Astrocyte of the cerebellum (primary cell): ENCODE measurements at regions not wholly inside any gene's neighbourhood (a gene's known extent, or its start where the extent isn't known, plus 50 kb on each side); places are given as distances from the start of the nearest gene placed in this dataset.
A peak's percentile ranks its signal among the peaks of the same experiment; 100 is the strongest.

Source experiments
- DNase-seq: peaks from one replicate; pipeline ENCODE4 v3.0.0-alpha.2; 2011; ENCODE audit warnings: low read depth
- H3K4me3 ChIP-seq: 2 replicates; pipeline ENCODE4 v1.5.1; 2011; ENCODE audit warnings: mild to moderate bottlenecking, low read depth, low read length, moderate library complexity
- in situ Hi-C: cut with HindIII; loops from 2 replicates; pipeline ENCODE4 v1.10.0; 2017; ENCODE audit warnings: low sequenced_read_pairs
- TF ChIP-seq, protein P1 (sequence below): IDR thresholded peaks from 2 replicates; pipeline ENCODE4 v1.5.1; 2012; ENCODE audit warnings: low read length, low read depth, moderate library complexity, mild to moderate bottlenecking; ENCODE audit errors: missing control alignments

DNA sequence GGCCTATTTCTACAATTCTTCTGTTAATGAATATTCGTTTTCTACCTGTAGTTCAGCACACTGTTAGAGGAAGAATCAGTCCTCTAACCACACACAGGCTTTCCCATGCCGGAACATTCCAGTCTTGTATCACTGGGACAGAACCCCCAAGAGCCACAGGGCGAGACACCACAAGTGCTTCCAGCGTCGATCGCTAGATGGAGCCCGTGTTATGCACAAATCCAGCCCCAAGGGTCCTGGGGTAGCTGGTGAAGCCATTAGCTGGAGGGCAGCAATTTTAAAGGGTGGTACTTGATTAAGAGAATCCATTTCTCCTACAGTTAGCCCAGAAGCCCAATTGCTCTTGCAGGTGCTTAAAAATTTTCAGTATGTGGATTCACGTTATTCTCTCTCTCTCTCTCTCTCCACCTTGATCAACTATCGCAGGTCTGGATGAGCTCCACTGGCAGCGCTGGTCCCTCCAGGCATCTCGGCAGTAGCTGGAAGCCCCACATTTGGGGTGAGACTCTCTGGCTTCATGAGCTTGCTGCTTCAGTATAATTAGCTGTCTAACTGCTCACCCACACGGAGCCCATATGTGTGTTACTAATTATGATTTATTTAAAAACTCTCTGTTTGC lies 148.2 kb upstream of the SNX19 start:
- in situ Hi-C loops, result loop anchor here (25.0 kb wide), 1 partner anchor 598 kb away; no protein-coding TSS in a partner anchor
- TF ChIP-seq, protein P1, sequence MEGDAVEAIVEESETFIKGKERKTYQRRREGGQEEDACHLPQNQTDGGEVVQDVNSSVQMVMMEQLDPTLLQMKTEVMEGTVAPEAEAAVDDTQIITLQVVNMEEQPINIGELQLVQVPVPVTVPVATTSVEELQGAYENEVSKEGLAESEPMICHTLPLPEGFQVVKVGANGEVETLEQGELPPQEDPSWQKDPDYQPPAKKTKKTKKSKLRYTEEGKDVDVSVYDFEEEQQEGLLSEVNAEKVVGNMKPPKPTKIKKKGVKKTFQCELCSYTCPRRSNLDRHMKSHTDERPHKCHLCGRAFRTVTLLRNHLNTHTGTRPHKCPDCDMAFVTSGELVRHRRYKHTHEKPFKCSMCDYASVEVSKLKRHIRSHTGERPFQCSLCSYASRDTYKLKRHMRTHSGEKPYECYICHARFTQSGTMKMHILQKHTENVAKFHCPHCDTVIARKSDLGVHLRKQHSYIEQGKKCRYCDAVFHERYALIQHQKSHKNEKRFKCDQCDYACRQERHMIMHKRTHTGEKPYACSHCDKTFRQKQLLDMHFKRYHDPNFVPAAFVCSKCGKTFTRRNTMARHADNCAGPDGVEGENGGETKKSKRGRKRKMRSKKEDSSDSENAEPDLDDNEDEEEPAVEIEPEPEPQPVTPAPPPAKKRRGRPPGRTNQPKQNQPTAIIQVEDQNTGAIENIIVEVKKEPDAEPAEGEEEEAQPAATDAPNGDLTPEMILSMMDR, result peak; percentile 94
- no peak overlapping the region for H3K4me3 ChIP-seq
- DNase-seq, result peak; percentile 51

DNA sequence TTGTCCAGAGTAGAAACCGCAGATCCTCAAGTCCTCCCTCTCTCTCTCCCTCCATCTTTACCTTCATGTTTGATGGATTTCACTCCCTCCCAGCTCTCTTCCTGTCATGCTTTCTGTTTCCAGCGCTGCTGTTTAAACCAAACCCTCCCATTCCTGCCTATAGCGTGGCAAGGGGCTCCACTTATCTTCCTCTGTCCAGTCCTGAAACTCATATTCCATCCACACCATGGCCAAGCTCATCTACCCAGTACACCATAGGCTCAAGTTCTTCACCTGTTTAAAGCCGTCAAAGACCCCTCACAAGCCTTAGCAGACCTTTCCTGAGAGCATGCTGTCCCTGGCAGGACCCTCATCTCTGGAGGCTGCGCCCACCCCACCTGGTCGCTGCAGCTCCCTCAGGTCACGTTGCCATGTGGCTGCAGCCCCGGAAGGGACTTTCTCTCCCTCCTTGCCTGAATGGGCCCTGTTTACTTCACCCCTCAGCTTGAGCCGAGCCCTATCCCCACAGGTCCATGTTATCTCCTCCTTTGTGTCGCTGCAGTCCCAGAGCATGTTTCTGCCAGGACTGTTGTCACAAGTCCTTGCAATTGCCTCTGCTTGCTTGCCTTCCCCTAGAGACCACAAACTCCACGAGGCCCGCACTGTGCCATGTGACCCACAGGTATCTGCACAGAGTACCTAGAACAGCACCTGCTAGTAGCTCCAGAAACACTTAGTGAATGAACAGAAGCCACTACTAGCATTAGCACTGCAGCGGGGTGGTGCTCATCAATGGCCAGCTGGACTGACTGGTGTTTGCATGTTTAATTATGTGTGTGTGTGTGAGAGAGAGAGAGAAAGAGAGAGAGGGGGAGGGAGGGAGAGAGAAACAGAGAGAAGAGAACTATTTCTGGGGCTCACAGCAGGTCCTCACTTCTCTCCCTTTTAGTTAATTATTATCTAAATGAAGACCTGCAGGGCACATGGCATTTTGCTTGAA lies 149.4 kb upstream of the SNX19 start:
- TF ChIP-seq, protein P1, result no peak
- no peak overlapping the region for H3K4me3 ChIP-seq
- DNase-seq, result no peak
- in situ Hi-C loops, result loop anchor here (25.0 kb wide), 1 partner anchor 597 kb away; no protein-coding TSS in a partner anchor

DNA sequence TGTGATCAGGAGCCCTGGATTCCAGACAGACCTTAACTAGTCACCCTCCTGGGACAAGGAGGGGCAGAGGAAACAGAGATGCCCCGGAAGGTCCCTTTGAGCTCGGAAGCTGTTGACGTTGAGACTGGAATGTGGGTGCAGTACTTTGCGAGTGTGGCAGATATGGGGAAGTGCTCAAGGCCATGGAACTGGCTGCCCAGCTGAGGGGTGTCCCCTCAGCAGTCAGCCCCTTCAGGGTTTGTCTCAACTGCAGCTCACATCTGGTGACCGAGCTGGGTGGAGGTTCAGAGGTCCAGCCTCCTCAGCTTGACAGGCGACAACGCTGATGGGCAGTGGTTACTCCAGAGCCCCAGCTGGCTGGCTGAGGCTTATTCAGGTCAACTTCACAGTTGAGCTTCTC lies 150.3 kb upstream of the SNX19 start:
- H3K4me3 ChIP-seq, result no peak overlapping the region
- TF ChIP-seq, protein P1, result no peak
- in situ Hi-C loops, result loop anchor here (25.0 kb wide), 1 partner anchor 596 kb away; no protein-coding TSS in a partner anchor
- DNase-seq, result no peak

DNA sequence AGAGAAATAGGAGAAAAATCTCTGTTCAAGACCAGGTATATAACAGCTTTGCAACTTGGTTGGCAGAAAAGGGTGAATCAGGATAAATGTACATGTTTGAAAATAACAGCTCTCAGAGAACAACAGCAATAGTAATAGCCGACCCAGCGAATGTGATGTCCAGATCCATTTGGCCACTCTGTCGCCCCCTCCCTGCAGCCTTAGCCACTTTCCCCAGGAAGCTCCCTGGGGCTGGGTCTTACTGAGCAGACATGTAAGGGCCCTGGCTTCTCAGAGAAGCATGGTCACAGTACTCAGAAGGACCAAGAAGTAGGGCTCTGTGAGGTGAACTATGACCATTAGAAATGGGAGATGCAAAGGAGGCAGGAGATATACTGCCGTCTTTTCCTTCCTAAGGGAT lies 154.1 kb upstream of the SNX19 start:
- in situ Hi-C loops, result loop anchor here (25.0 kb wide), 1 partner anchor 592 kb away; no protein-coding TSS in a partner anchor
- no peak overlapping the region for H3K4me3 ChIP-seq
- TF ChIP-seq, protein P1, result no peak
- DNase-seq, result no peak

DNA sequence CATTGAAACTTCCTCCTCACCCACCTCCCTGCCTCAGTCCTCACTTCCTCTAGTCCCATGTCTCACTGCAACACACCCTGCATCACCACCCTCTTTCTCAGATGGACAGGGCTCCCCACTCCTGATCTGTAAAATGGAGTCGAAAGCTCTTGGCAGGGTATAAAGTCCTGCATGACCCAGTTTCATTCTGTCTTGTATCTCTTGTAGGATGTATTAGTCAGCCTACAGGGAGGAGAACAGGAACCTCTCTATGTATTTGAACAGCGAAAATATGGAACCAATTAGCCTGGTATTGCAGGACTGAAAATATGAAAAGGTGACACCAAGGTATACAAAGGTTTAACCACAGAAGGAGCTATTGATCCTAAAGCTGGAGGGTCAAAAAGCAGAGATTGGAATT lies 156.9 kb upstream of the SNX19 start:
- DNase-seq, result no peak
- in situ Hi-C loops, result loop anchor here (25.0 kb wide), 1 partner anchor 589 kb away; no protein-coding TSS in a partner anchor
- TF ChIP-seq, protein P1, result no peak
- no peak overlapping the region for H3K4me3 ChIP-seq

DNA sequence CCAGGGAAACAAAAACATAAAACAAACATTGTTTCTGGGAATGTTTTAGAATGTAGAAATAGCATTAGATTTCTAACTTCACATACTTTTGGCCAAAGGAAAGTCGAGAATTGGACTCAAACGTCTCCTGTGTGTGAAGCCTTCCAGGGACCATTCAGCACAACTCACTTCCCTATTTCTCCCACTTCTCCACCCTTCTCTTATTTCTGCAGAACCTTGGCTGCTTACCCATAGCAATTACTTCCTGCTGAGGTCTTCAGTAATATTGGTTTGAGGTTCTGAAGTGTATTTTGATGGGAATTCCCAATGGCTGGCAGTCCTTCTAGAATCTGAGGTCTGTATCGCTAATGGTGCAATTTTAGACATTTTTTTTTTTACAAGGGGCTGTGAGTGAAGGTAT lies 158.3 kb upstream of the SNX19 start:
- in situ Hi-C loops, result loop anchor here (25.0 kb wide), 1 partner anchor 588 kb away; no protein-coding TSS in a partner anchor
- DNase-seq, result no peak
- no peak overlapping the region for H3K4me3 ChIP-seq
- TF ChIP-seq, protein P1, result no peak
